ENCODE measurements at regions not wholly inside any gene's neighbourhood (a gene's known extent, or its start where the extent isn't known, plus 50 kb on each side); places are given as distances from the start of the nearest gene placed in this dataset.
"Not testable (repeated sequence)": the region's sequence is repeated elsewhere in the genome, so short reads cannot be mapped to it uniquely, and the experiment has no call there.

DNA sequence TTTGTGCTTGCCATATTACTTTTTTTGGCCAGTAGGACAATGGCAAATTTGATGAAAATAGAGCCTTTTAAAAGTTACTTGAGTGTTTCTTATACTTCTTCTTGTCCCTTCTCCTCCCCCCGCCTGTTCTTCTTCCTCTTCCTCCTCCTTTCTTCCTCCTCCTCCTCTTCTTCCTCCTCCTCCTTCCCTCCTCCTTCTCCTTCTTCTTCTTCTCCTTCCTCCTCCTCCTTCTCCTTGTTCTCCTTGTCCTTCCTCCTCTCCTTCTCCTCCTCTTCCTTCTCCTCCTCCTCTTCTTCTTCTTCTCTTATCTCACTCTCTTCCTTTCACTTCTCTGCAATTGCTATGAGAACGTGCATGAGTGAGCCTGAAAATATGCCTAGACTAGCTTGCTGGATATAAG is 466.2 kb upstream of the NR5A2 start:
- DNase-seq, result no peak

DNA sequence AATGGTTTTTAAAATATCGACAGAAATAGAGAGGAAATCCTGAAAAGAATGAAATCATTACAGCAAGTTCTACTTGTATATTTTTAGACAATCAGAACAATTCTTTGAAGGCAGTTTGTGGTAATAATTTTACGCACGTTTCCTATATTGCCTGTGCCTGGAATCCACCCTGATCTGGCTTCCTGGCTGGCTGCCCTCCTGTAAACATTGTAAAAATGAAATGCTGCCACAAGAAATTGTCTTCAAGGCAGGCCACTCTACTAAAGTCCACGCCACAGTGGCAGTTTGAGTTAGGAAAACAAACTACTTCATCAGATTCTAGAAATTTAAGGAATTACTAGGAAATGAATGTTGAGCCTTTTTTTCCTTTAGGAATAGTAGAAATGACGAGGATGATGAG is 454.5 kb upstream of the NR5A2 start:
- DNase-seq, result no peak

DNA sequence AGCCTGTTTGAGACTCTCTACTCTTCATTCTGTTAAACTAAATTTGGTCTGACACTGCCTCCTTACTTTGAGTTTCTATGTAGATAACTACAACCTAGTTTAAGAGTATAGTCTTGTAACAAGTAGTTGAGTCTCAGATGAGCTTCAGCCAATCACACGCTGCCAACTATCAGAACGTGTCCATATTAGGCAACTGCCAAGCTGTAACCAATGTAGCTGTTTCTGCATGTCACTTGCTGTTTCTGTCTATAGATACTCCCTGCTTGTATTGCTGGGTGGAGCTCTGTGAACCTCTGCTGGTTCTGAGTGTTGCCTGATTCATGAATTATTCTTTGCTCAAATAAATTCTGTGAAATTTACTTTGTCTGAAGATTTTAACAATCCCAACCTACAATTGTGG is 452.6 kb upstream of the NR5A2 start:
- no peak for DNase-seq

DNA sequence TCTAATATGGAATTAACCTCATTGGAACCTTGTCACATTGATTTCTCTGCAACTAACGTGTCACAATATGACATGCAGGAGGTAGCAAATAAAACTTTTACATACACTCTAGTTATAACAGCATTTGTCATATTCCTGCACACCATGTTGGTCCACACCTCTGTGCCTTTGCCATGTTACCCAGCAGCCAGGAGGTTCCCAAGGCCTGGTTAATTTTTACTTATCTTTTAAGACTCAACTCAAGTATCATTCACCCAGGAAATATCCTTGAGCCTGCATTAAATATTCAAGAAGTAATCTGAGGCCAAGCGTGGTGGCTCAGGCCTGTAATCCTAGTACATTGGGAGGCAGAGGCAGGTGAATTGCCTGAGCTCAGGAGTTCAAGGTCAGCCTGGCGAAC is 447.2 kb upstream of the NR5A2 start:
- no peak for DNase-seq

DNA sequence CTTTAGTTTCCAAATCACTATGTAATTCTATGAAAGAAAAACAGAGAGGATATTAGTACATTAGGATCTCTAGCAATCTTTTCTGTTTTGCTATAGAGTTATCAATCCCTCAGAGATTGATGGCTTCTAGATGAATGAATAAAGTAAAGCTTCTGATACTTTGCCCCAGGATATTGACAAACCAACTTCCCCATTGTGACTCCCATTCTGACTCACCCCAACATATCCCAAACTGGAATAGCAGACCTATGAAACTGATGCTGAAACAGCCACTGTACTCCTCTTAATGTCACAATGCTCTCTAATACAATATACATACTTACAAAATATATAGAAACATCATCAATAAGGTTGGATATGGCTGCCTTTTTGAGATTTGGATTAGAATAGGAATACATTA is 442.1 kb upstream of the NR5A2 start:
- no peak for DNase-seq

DNA sequence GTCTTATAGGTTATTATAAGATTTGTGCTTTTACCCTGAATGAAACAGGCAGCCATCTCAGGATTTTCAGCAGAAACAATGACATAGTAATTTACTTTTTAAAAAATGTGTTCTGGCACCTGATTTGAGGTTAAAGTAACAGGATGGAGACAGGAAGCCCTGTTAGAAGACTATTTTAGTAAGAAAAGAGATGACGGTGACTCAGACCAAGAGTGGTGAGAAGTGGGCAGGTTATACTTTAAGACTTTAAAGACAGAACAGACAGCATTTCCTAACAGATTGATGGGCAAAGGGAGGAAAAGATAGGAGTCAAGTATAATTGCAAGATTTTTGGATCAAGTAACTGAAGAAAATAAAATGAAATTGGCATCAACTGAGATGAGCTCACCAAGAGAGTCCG is 436.8 kb upstream of the NR5A2 start:
- DNase-seq, result no peak

DNA sequence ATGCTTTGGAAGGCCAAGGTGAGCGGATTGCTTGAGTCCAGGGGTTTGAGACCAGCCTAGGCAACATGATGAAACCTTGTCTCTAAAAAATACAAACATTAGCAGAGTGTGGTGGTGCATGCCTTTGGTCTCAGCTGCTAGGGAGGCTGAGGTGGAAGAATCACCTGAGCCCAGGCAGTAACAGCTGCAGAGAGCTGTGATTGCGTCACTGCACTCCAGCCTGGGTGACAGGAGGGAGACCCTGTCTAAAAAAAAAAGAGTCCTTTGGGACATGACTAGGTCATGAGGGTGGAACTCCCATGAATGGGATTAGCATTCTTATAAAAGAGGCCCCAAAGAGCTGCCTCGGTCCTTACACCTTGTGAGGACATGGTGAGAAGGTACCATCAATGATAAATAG is 436.0 kb upstream of the NR5A2 start:
- DNase-seq, result no peak

DNA sequence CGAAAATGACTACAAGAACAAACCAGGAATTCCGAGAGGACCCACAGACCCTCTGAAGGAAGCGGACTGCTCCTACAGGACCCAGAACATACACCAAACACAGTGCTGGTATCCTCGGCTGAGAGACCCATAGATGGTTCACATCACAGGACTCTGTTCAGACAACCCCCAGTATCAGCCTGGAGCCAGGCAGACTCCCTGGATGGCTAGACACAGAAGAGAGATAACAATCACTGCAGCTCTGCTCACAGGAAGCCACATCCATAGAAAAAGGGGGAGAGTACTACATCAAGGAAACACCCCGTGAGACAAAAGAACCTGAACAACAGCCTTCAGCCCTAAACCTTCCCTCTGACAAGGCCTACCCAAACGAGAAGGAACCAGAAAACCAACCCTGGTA is 434.0 kb upstream of the NR5A2 start:
- DNase-seq, result no peak

DNA sequence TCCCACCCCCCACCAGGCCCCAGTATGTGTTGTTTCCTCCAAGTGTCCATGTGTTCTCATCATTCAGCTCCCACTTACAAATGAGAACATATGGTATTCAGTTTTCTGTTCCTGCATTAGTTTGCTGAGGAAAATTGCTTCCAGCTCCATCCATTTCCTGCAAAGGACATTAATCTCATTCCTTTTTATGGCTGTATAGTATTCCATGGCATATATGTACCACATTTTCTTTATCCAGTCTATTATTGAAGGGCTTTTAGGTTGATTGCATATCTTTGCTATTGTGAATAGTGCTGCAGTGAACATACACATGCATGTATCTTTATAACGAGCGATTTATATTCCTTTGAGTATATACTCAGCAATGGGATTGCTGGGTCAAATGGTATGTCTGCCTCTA is 431.1 kb upstream of the NR5A2 start:
- DNase-seq, result not testable (repeated sequence)

DNA sequence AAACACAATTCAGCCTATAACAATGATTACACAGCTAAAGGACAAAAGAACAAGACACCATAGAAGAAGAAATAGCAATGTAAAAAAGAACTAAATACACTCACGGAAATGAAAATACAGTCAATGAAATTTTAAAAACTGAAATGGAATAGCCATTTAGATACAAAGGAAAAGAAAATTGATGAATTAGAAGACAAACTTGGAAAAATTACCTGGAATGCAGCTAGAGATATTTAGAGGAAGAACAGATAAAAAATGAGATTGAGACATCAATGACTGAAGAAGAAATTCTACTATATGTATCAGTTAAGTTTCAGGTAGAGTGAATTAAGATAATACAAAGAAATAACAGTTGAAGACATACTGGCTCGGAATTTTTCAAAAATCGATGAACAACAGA is 430.4 kb upstream of the NR5A2 start:
- no peak for DNase-seq

DNA sequence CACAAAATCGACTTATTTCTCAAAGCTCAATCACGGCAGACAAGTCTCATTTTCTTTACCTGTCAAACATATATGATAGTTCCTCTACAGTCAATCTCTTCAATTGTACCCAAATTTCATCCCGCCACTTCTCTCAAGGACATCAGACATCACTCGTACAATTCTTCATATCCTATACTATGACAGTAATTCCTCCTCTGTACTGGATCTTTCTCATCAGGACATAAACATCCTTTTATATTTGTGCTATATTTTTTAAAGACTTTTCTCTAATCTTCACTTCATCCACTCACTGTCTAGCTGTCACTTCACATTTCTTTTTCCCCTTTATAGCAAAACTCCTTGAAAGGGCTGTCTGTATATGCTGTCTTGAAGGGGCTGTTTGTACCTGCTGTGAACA is 419.1 kb upstream of the NR5A2 start:
- DNase-seq, result no peak

DNA sequence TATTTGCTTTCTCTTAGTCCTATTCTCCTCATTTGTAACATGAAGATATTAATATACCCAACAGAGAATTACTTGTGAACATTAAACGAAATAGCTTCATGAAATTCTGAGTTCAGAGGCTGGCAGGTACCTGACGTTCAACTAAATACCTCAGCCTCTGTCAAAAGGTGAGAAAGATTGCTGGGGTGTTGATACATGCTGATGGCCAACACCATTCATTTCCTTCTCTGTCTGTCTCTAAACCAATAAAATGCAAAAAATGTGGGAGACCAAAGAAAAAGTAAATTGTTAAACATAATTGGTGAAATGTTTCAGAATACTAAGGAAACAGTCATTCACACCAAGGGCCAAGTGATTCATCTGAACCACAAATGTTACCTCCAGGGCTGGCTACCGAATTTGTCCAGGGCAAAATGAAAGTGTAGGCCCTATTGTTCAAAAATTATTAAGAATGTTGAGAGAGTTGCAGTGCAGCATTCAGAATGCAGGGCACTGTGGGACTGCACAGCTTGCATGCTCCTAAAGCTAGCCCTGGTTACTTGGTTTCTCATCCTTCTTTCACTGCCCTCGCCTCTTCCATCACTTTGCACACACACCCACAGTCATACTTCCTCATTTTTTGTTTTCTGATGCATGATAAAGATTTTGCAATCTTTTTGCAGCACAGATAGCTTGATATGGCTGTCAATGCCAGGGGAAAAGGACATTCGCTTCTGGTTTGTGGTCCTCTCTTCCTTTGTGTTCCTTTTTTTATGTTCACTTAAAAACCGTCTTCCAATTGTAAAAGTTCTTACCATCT is 414.3 kb upstream of the NR5A2 start:
- DNase-seq, result no peak

DNA sequence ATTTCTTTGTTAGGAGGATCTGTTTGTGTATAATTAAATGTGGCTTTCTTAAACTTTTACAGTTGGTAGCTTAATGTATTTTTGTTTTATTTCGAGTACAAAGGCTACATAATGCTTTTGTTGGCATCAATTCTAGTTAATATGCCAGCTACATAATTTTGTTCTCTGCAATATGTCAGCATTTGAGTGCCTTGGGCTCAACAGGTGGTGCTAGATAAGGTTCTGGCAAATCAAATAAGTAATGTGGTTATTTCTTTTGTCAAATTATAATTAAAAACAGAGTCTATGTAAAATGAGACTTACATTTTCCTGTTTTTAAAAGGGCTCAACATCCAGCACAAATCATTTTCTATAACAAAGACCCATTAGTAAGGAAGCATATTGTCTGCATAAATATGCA is 410.6 kb upstream of the NR5A2 start:
- no peak for DNase-seq

DNA sequence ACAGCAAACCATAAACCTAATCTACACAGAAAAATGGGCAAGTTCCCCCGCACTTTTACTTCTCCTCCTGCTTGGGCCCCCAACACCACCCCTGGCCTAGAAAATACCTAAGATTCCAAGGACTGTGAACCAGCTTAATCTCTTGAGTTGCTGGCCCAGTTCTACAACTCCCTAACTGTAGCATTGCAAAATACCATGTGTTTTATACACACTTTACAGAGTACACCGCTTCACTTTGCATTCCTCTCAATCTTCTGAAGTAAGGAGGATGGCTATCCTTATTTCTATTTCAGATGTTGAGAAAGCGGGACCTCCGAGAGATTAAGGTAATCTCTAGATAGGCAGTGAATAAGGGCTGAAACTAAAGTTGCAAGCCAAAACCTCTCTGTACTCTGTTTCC is 408.3 kb upstream of the NR5A2 start:
- DNase-seq, result no peak

DNA sequence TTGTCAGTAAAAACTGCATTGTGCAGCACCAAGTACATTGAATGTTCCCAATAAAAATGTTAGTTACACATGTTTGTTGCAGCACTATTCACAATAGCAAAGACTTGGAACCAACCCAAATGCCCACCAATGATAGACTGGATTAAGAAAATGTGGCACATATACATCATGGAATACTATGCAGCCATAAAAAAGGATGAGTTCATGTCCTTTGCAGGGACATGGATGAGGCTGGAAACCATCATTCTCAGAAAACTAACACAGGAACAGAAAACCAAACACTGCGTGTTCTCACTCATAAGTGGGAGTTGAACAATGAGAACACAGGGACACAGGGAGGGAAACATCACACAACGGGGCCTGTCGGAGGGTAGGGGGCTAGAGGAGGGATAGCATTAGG is 401.3 kb upstream of the NR5A2 start:
- DNase-seq, result not testable (repeated sequence)

DNA sequence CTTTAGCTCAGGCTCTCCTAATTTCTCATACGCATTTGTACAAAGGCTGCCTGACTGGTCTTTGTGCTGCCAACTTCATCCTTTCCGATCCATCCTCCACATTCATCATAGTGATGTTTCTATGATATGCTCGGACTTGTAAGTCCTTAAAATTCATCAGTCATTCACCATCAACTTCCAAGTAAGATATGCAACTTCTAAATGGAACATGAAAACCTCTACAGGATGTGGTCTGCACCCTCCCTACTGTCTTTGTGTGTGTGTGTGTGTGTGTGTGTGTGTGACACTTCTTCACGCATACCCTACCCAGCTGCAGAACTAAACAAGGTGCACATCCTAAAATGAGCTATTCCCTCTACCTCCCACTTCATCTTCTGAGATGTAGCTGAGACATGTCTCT is 397.9 kb upstream of the NR5A2 start:
- no peak for DNase-seq

DNA sequence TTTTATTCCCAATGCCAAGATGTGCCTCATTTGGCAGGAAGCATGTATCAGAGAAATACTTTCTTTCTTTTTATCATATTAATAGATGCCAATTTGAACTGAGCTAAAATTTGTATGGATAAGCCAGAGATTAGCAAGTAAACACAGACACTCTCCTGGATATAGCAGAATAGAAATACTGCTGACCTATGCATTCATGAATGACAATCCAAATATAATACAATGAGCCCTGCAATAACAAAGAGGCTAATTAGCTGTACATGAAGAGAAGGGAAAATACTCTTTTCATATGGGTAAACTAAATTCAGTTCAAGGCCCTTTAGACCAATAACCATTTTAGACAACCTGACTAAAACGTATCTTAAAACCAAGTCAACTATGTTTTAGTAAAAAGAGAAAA is 388.1 kb upstream of the NR5A2 start:
- DNase-seq, result no peak

DNA sequence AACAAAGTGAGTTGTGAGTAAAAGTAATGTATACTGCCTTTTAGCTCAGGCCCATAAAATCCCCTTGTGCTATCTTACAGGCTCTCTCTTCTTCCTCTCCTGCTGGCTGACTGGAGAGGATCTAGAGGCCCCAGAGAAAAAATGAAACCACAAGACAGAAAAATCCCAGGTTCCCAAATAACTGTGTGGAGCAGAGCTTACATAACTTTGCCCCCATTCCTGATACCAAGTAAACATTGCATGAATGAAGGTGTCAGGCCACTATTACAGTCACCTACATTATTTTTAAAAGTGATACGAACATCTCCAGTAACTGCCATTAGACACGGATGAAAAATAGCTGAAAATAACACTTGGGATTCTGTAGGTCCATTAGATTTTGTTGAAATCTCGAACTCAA is 386.0 kb upstream of the NR5A2 start:
- no peak for DNase-seq

DNA sequence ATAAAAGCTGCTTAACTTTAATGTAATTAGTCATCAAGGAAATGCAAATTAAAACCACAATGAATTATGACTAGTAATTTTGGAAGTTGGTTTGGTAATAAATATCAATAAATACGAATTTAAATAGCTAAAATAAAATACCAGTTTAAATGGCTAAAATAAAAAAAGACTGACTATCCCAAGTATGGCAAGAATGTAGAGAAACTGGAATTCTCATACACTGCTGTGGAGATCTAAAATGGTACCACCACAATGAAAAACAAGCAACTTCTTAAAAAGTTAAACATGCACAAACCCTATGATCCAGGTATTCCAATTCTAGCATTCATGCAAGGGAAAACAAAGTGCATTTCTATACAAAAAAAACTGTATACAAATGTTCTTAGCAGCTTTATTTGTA is 382.6 kb upstream of the NR5A2 start:
- no peak for DNase-seq

DNA sequence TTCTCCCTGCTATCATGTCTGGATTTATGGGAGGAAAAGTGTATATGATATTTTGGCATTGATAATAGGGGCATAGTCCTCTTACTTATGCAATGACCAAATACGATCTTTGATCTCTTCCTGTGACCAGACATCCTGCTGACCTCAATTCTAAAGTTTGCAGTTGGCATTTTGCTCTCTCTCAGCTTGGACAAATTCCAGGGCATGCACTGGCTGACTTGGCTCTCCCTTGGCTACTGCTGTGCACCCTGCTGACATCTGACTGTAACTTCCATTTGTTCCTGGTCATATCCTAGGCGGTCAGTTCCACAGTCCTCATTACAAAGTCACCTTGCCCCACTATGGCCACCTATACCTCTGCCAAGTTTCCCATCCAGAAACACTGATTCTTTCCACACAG is 380.7 kb upstream of the NR5A2 start:
- no peak for DNase-seq

DNA sequence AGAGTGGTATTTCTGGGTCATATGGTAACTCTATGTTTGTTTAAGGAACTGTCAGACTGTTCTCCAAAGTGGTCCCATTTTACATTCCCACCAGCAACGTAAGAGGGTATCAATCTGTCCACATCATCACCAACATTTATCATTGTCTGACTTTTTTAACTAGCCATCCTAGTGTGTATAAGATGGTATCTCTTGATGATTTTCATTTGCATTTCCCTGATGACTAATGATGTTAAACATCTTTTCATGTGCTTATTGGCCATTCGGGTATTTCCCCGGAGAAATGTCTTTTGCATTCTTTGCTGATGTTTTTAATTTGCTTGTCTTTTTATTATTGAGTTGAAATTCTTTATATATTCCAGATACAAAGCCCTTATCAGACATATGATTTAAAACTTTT is 370.1 kb upstream of the NR5A2 start:
- DNase-seq, result no peak

DNA sequence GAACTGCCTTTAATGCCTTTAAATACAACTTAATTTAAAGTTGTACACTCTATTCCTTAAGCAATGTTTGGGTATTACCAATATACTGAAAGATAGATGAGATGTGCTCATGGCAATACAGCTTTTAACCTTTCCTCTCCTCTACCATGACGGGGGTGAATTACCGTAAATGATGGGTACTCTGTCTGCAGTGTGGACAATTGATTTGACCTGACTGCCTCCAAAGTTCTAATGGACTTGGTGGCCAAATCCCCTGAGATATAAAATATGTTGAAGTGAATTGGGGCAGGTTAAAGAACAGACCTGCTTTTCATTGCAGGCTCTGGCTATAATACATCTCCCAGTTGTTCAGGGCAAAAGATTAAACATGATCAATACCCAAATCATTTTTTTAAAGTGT is 367.4 kb upstream of the NR5A2 start:
- DNase-seq, result no peak

DNA sequence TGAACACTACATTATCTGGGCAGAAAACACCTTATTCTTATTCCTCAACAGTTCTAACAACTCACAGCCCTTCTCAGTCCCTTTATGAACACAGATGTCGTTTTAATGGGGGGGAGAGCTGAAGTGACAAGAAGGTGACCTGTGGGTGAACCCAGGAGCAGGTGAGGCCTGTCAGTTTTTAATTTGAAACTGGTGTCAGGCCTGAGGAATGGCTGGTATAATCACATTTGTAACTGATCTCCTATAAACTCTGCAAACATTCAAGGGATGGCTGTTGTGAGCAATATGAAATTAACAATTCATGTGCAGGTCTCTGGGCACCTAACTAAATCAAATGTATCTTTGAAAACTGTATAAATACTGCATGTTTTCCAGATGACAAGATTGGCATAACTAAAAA is 362.1 kb upstream of the NR5A2 start:
- DNase-seq, result no peak

DNA sequence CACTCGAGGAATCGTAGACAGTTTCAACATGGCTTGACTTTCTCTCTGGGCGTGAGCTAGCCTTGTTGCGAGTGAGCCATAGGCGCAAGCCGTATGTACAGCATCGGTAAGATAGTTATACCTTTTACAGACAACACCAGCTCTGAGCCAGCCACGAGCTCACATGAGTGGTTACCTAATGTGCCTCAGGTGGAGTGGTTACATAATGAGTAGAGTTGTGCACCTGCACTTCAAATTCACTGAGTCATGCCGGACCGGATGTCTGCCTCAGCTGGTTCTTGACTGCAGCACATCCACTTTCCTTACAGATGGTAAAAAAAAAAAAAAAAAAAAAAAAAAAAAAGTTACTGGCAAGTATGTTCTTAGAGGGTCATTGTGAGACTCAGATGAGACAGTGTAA is 360.4 kb upstream of the NR5A2 start:
- no peak for DNase-seq

DNA sequence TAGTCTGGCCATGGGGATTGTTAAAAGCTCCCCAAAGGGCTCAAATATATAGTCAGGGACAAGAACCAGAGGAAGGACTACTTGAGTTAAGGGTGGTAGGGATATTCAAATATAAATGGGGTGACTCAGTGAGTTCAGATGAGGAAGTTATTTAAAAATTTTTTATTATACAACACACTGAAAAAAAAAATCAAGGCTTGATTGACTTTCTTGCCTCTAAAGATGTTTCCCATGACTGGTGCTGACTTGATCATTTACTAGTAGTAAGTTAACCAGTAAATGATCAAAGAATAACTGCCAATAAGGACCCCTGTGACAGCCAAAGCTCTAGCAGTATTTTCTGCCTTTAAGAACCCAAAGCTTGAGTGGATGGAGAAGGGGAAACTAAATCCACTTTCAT is 357.6 kb upstream of the NR5A2 start:
- DNase-seq, result no peak

DNA sequence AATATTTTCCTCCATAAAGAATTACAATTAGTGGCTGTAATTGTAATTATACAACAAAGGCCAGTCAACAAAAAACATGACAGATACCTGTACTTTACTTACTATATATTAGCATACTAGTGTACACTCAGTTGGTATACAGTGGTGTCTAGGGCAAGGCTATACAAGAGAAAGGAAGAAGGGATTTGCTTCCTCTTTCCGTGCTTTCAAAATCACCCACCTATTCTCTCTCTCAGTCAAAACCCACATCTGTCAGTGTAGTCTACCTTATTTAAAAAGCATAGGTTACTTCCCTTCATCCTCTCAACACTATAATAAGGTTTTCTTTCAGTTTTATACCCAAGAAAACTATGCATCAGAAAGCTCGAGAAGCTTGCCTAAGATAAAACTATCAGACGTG is 355.8 kb upstream of the NR5A2 start:
- no peak for DNase-seq

All from retina (tissue), 1 donor.